ENCODE measurements at regions not wholly inside any gene's neighbourhood (a gene's known extent, or its start where the extent isn't known, plus 50 kb on each side); places are given as distances from the start of the nearest gene placed in this dataset.

DNA sequence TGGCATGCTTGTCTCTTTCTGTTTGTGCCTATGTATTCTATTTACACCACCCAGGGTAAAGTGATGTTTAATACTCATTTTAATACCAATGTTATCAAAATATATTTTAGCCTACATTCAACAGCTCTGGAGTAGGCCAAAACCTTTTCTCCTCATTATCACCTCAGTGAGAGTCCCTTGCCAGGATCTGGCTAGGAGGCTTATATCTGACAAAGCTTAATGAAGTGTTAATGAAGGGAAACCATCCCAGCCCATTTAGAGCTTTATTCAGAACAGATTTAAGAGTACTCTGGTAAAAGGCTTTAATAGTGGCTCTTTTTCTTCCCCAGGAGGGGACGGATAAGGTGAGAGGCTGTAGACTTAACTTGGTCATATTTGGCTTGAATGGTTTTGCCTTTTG lies 137.6 kb downstream of the GRIN2B start:
- in situ Hi-C loops (cut with HindIII; ENCODE audit: low sequenced_read_pairs) = no loop called here

DNA sequence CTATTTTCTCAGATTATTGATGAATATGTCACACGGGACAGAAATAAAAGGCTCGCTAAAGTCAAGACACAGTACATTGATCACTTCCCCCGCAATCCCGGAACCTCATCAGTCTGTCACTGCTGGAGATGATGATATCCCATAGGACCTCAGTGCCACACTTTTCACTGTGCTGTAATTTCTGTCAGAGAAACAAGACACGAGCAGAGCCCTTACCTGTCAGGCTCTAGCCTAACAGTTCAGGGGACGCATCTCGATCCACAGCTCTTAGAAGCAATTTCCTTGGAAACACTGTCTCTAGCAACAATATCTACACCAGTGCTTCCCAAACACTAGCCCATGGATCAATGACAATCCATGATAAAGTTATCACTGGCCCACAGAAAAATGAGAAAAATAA lies 140.0 kb downstream of the GRIN2B start:
- in situ Hi-C loops (cut with HindIII; ENCODE audit: low sequenced_read_pairs) = no loop called here

DNA sequence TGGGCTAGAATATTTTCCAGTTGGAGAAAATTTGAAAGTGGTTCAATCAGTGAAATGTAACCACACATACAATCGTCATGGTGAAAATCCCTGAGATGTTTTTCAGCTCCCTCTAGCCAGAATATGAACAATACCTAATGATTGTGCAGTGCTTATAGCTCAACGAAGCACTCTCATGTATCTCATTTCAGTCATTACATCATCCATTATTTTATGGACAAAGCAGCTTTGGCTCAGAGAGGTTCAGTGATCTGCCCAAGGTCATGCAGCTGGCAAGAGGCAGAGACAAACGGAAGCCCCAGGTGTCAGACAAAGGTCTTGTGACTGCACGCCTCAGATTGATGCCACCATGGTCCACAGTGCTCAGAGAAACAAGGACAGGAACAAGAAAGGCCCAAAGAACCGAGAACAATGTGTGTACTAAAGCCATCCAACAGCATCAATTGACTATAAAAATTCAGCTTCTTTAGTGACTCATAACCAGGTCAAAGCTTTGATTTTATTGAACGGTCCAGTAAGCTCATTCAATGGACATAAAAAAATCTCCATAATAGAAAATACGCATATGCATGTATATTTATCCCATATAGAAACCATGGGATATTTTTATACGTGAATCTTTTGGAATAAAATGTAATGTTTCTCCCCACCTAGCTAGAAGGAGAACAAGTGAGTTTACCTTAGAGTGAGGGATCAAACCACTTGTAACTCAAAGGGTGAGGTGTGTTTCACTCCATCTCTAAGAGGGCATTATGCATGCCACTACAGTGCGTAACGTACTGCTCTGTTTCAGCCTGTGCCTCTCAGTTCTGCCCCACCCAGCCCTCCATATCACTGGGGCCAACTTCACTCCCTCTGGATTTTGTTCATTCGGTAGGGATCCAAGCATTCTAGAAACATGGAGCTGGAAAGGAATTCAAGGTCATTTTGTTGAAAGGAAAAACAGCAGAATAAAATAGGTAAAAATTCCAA lies 141.8 kb downstream of the GRIN2B start:
- in situ Hi-C loops (cut with HindIII; ENCODE audit: low sequenced_read_pairs) = no loop called here

DNA sequence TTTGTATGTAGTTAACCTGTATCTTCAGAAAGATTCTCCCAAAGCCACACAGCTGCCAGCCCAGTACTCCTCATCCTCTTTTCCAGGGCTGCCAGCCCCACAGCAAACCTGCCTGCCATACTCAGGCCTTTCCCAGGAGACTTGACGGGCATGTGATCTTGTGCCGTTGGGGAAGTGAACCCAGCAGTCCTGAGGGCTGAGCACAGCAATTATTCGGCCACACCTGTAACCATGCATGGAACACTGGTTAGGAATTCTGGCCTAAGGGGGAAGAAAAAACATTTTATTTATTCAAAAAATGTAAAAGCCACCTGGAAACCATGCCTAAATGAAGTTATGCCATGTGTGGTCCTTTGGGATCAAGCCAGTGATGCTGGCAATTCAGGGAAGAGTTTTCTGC lies 145.3 kb downstream of the GRIN2B start:
- in situ Hi-C loops (cut with HindIII; ENCODE audit: low sequenced_read_pairs) = no loop called here

DNA sequence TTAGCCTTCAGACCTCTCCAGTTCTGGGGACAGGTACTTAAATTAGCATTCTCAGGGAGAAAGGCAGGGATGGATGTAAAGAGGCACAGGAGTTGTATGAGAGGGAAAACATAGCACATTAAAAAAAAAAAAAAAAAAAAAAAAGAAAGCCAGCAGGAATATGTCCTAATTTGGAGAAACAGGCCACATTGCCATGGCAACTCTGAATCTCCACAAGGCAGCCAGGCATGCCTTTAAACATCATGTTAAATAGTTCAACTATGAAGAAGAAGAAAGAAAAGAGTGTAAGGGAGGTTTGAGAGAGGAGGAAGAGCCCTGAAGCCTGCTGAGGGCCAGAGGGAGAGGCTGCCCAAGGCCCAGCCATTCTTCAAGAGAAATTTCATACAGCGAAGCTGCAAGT lies 145.8 kb downstream of the GRIN2B start:
- in situ Hi-C loops (cut with HindIII; ENCODE audit: low sequenced_read_pairs) = no loop called here

- in situ Hi-C loops (cut with HindIII; ENCODE audit: low sequenced_read_pairs) = no loop called here
Measured at GRCh38 chr12:13834241-13834640, 147.2 kb downstream of the GRIN2B start.

- in situ Hi-C loops (cut with HindIII; ENCODE audit: low sequenced_read_pairs) = no loop called here
Measured at GRCh38 chr12:13817131-13817530, 164.3 kb downstream of the GRIN2B start.

DNA sequence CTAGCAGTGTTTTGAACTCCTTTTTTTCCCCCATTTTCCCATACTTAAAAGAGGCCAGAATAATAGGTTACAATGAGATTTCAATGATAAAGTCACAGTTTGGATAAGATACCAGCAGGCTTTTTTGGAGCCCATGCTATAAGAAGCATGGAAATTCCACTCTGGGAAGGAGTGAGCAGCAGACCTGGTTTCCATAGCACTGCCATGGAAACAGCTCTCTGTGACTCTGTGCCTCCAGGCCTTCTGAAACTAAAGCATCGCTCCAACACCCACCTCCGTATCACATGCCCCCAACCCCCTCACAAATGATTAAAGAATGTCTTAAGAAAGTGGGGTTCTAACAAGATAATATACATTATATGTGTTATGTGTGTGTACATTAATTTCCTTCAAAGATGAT lies 165.0 kb downstream of the GRIN2B start:
- in situ Hi-C loops (cut with HindIII; ENCODE audit: low sequenced_read_pairs) = no loop called here

GRCh38 chr12:13812168-13812567 lies 169.2 kb downstream of the GRIN2B start:
- in situ Hi-C loops (cut with HindIII; ENCODE audit: low sequenced_read_pairs) = no loop called here

DNA sequence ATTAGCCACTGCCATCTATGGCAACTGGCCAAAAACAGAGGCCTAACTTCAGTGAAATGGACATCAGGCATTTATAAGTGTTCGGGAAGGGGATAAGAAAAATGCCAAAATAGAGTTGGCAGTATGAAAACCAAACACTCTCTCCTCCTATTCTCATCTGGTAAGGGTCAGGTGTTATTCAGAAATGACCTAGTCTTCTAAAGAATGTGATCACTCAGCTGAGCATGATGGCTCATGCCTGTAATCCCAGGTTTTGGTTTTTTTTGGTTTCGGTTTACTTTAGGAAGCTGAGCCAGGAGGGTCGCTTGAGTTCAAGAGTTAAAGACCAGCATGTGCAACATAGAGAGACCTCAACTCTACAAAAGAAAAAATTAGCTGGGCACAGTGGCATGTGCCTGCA lies 170.3 kb downstream of the GRIN2B start:
- in situ Hi-C loops (cut with HindIII; ENCODE audit: low sequenced_read_pairs) = no loop called here

GRCh38 chr12:13805041-13805440 lies 176.4 kb downstream of the GRIN2B start:
- in situ Hi-C loops (cut with HindIII; ENCODE audit: low sequenced_read_pairs) = no loop called here

DNA sequence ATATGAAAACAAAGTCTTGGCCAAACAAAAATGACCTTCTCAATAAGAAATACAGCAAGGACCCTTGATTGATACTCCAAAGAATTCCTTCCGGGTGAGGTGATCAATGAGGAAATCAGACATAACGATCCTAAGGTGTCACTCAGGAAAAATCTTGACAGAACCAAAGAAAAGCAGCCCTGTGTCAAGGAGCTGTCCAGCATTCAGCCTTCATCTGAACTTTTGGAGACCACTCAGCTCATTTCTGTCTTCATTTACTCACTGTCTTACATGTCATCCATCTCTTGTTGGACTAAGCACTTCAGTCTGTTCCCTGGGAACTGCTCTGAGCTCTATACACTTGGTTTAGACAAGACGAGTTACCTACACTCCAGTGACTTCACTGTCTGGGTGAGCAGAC lies 179.9 kb downstream of the GRIN2B start:
- in situ Hi-C loops (cut with HindIII; ENCODE audit: low sequenced_read_pairs) = no loop called here

DNA sequence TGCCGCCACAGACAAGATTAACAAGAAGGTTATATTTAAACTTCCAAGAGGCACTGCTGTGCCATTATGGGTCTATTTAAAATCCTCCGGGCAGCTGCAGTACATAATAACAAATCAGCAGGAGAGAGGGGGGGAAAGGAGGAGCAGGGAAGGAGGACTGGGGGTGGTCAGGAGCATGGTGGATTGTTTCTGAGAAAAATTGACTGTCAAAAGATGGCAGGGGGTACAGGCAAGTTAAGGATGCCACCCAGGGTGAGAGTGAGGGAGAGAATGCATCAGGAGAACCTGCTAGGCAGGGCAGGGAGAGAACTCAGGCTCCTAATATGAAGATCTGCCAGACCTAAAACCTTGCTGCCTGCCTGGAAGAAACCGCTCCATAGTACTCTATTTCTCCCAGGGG lies 181.8 kb downstream of the GRIN2B start:
- in situ Hi-C loops (cut with HindIII; ENCODE audit: low sequenced_read_pairs) = no loop called here

GRCh38 chr12:13798162-13798561 lies 183.2 kb downstream of the GRIN2B start:
- in situ Hi-C loops (cut with HindIII; ENCODE audit: low sequenced_read_pairs) = no loop called here

GRCh38 chr12:13794706-13795105 lies 186.7 kb downstream of the GRIN2B start:
- in situ Hi-C loops (cut with HindIII; ENCODE audit: low sequenced_read_pairs) = no loop called here

DNA sequence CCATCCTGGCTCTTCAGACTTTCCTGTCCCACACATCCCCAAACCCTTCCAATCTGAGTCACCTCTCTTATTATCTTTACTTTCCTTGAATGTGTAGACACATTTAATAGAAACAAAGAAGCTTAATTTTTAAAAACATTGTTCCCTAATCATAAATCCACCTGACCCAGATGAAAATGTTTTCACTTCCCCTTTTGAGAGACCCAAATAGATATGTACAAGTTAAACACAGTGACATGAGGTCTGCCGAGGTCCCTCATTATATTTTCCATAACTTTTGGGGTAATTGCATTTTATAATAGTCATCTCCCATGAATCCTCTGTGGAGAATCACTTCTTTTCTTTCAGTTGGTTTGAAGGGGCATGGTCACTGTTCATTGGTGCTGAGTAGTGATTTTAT lies 191.1 kb downstream of the GRIN2B start:
- in situ Hi-C loops (cut with HindIII; ENCODE audit: low sequenced_read_pairs) = no loop called here

- in situ Hi-C loops (cut with HindIII; ENCODE audit: low sequenced_read_pairs) = no loop called here
Measured at GRCh38 chr12:13788626-13789025, 192.8 kb downstream of the GRIN2B start.

GRCh38 chr12:13786646-13787045 lies 194.8 kb downstream of the GRIN2B start:
- in situ Hi-C loops (cut with HindIII; ENCODE audit: low sequenced_read_pairs) = no loop called here

GRCh38 chr12:13784504-13784903 lies 196.9 kb downstream of the GRIN2B start:
- in situ Hi-C loops (cut with HindIII; ENCODE audit: low sequenced_read_pairs) = no loop called here

DNA sequence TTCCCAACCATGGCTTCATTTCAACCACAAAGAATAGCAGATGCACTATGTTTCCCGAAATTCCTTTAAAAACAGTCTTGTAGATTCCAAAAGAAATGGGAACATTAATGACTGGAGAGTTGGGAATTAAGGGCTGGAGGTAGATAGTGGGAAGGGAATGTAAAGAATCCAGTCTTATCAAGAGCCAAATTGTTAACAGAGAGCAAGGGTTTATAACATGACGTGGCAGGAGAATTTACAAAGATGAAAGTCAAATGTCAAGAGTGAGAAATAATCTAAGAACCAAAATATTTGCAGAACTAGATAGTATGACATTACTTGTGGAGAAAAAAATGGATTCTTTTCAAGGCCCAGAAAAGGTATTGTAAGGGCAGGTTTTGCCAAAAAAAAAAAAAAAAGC lies 200.9 kb downstream of the GRIN2B start:
- in situ Hi-C loops (cut with HindIII; ENCODE audit: low sequenced_read_pairs) = no loop called here

GRCh38 chr12:13777374-13777773 lies 204.0 kb downstream of the GRIN2B start:
- in situ Hi-C loops (cut with HindIII; ENCODE audit: low sequenced_read_pairs) = no loop called here

- in situ Hi-C loops (cut with HindIII; ENCODE audit: low sequenced_read_pairs) = no loop called here
Measured at GRCh38 chr12:13772264-13772663, 209.1 kb downstream of the GRIN2B start.

GRCh38 chr12:13770576-13770975 lies 210.8 kb downstream of the GRIN2B start:
- in situ Hi-C loops (cut with HindIII; ENCODE audit: low sequenced_read_pairs) = no loop called here
